GM23338 (cell line): ENCODE measurements at regions not wholly inside any gene's neighbourhood (a gene's known extent, or its start where the extent isn't known, plus 50 kb on each side); places are given as distances from the start of the nearest gene placed in this dataset.
A peak's percentile ranks its signal among the peaks of the same experiment; 100 is the strongest.

Experiments used
- ATAC-seq: fragments of 200-7000 bp; cut with Tn5 transposase; 3 replicates; pipeline ENCODE4 v1.9.1; 2020
- DNase-seq: peaks from one replicate; pipeline ENCODE4 v3.0.0-alpha.2; 2015; ENCODE audit warnings: low spot score
- H2AFZ ChIP-seq: fragments of 200-600 bp; sonication (generic); 2 replicates; pipeline ENCODE4 v1.8.0; 2016; ENCODE audit warnings: antibody characterized with exemption, mild to moderate bottlenecking, moderate library complexity
- H3F3A ChIP-seq: fragments of 200-600 bp; sonication (generic); replicated peaks from 2 replicates; pipeline ENCODE4 v1.8.0; 2017; ENCODE audit warnings: antibody characterized with exemption, mixed run types, low read depth
- H3K27ac ChIP-seq: fragments of 200-600 bp; sonication (generic); 2 replicates; pipeline ENCODE4 v1.6.1; 2016; ENCODE audit warnings: low read depth
- H3K27me3 ChIP-seq: fragments of 200-600 bp; sonication (generic); 2 replicates; pipeline ENCODE4 v1.8.0; 2016; ENCODE audit warnings: mild to moderate bottlenecking, mixed run types, moderate library complexity; ENCODE audit not compliant: insufficient read depth
- H3K36me3 ChIP-seq: fragments of 200-600 bp; sonication (generic); 2 replicates; pipeline ENCODE4 v1.8.0; 2016; ENCODE audit warnings: mild to moderate bottlenecking; ENCODE audit not compliant: insufficient read depth
- H3K4me1 ChIP-seq: fragments of 200-600 bp; sonication (generic); 2 replicates; pipeline ENCODE4 v1.8.0; 2016; ENCODE audit warnings: mild to moderate bottlenecking, moderate library complexity; ENCODE audit not compliant: insufficient read depth
- H3K4me2 ChIP-seq: fragments of 200-600 bp; sonication (generic); 2 replicates; pipeline ENCODE4 v1.7.1; 2017; ENCODE audit warnings: mixed run types
- H3K4me3 ChIP-seq: fragments of 200-600 bp; sonication (generic); 2 replicates; pipeline ENCODE4 v1.6.1; 2016; ENCODE audit warnings: mixed run types
- H3K79me2 ChIP-seq: fragments of 200-600 bp; sonication (generic); replicated peaks from 2 replicates; pipeline ENCODE4 v1.8.0; 2017; ENCODE audit warnings: mild to moderate bottlenecking; ENCODE audit not compliant: insufficient read depth
- H3K9me2 ChIP-seq: fragments of 200-600 bp; sonication (generic); 2 replicates; pipeline ENCODE4 v1.8.0; 2017; ENCODE audit not compliant: insufficient read depth
- H4K20me1 ChIP-seq: fragments of 200-600 bp; sonication (generic); replicated peaks from 2 replicates; pipeline ENCODE4 v1.8.0; 2017; ENCODE audit warnings: mild to moderate bottlenecking; ENCODE audit not compliant: insufficient read depth
- H3K27ac Mint-ChIP-seq: 2 replicates; pipeline ENCODE4 v1.8.0; 2020; ENCODE audit warnings: inconsistent platforms, mild to moderate bottlenecking, moderate library complexity, mixed read lengths
- H3K27me3 Mint-ChIP-seq: 3 replicates; pipeline ENCODE4 v1.8.0; 2022; ENCODE audit warnings: low read depth, mild to moderate bottlenecking, moderate library complexity, mixed read lengths, inconsistent platforms; ENCODE audit not compliant: insufficient read depth, poor library complexity
- H3K36me3 Mint-ChIP-seq: 3 replicates; pipeline ENCODE4 v1.8.0; 2021; ENCODE audit warnings: low read depth, mild to moderate bottlenecking, inconsistent platforms, moderate library complexity, mixed read lengths
- H3K4me1 Mint-ChIP-seq: 3 replicates; pipeline ENCODE4 v1.8.0; 2020; ENCODE audit warnings: mild to moderate bottlenecking, inconsistent platforms, mixed read lengths
- H3K4me3 Mint-ChIP-seq: 3 replicates; pipeline ENCODE4 v1.8.0; 2021; ENCODE audit warnings: moderate library complexity, mild to moderate bottlenecking, inconsistent platforms, mixed read lengths
- H3K9me3 Mint-ChIP-seq: 3 replicates; pipeline ENCODE4 v1.8.0; 2020; ENCODE audit warnings: moderate library complexity, mild to moderate bottlenecking, inconsistent platforms, mixed read lengths
- CREB1 ChIP-seq: fragments of 250-450 bp; sonication (Bioruptor Pico); IDR thresholded peaks from 2 replicates; pipeline ENCODE4 v1.5.0; 2020; ENCODE audit warnings: low read depth, mild to moderate bottlenecking, moderate library complexity
- EZH2phosphoT487 ChIP-seq: fragments of 200-600 bp; sonication (generic); IDR thresholded peaks from one replicate; pipeline ENCODE4 v1.8.1; 2018; ENCODE audit warnings: antibody characterized with exemption; ENCODE audit not compliant: unreplicated experiment
- JUNB ChIP-seq: IDR thresholded peaks from one replicate; pipeline ENCODE4 v1.6.1; 2016; ENCODE audit warnings: antibody characterized with exemption; ENCODE audit not compliant: unreplicated experiment
- NANOG ChIP-seq: IDR thresholded peaks from 2 replicates; pipeline ENCODE4 v1.6.1; 2016; ENCODE audit warnings: antibody characterized with exemption, borderline replicate concordance
- ZNF114 ChIP-seq: fragments of 250-450 bp; sonication (Bioruptor Pico); IDR thresholded peaks from 2 replicates; pipeline ENCODE4 v1.5.0; 2020; ENCODE audit warnings: mild to moderate bottlenecking, moderate library complexity
- ZNF331 ChIP-seq: fragments of 250-450 bp; sonication (Bioruptor Pico); IDR thresholded peaks from 2 replicates; pipeline ENCODE4 v1.5.0; 2020; ENCODE audit warnings: low read depth, mild to moderate bottlenecking, moderate library complexity
- TF ChIP-seq, protein P1 (sequence below), 2 experiments: fragments of 200-600 bp in 1 of 2; sonication (generic) in 1 of 2; conservative IDR thresholded peaks; 2 replicates each; pipeline versions ENCODE4 v1.5.1 to v1.6.1; 2016 to 2017; ENCODE audit warnings: antibody characterized with exemption in 2 of 2, low read depth in 2 of 2, mild to moderate bottlenecking in 2 of 2, moderate library complexity in 1 of 2
- TF ChIP-seq, protein P2 (sequence below): fragments of 250-450 bp; sonication (Bioruptor Pico); IDR thresholded peaks from 2 replicates; pipeline ENCODE4 v1.5.0; 2020; ENCODE audit warnings: mild to moderate bottlenecking, moderate library complexity

DNA sequence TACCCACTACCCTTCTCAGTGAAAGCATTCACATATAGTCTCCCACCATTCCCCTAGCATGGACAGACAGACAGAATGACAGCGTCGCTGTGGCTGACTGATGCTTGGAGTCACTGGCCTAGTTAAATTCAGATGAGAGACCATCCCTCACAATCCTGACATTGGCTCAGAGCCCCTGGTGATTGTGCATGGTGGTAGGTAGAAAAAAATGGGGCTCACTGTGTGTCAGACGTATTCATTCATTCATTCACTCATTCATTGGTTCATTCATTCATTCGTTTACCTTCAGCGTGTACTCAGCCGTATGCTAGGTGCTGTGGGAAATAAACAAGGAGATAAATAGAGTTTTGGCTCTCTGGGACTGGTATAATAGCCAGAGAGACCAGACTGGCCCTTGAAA lies 73.6 kb upstream of the CALM2 start:
- no peaks in the 10 kb centered on the region for H3K9me3 Mint-ChIP-seq
- H3K27ac Mint-ChIP-seq, result no peak overlapping the region
- ATAC-seq, result no peak
- Histone ChIP-seq H3K27ac (no peak overlapping the region), H4K20me1 (no peaks in the 10 kb centered on the region), H3K27me3 (no peaks in the 10 kb centered on the region), H3K79me2 (no peaks in the 10 kb centered on the region), H3F3A (no peaks in the 10 kb centered on the region; the same call in 1 of the 2 replicates), H3K9me2 (no peaks in the 10 kb centered on the region; the same call in 1 of the 2 replicates), H2AFZ (peak overlapping the region; percentile 94), H3K4me1 (no peaks in the 10 kb centered on the region), H3K4me2 (no peak overlapping the region), H3K4me3 (no peak overlapping the region), H3K36me3 (no peaks in the 10 kb centered on the region)
- H3K27me3 Mint-ChIP-seq, result peaks cover 1% of the 10 kb centered on the region
- no peaks in the 10 kb centered on the region for H3K36me3 Mint-ChIP-seq
- H3K4me3 Mint-ChIP-seq, result no peak overlapping the region
- H3K4me1 Mint-ChIP-seq, result peaks cover 14% of the 10 kb centered on the region
- no peak for TF ChIP-seq NANOG
- DNase-seq, result no peak

DNA sequence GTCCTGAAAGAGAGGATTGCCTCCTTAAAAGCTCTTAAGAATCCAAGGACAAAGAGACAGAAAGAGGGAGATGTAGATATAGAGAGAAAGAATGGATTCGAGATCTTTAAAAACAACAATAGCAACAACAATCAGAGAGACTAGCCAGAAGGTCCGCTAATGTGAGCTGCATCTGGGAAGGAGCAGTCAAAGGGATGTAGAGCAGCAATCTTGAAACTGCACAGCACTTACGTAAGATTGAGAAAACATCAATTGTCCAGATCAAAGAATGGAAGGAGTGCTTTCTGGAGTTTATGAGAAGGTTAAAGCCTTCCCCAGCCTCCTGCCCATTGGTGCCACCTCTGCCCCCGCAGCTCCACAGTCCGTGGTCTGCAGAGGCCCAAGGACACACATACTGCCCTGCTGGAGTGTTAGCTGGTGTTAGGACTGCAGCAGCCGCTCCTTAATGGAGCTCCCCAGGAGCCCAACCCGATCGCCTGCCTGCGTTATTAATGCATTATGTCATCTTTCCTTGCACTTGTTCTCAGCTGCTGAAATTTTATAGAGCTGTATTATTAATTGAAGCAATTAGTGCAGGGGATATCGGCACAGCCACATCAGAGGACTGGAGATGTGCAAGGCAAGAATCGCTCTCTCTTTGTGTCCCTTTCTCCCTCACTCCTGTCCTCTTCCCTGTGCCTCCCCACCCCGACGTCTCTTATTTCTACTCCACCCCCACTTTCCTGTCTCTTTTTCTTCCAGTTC lies 73.0 kb upstream of the CALM2 start:
- Histone ChIP-seq H2AFZ (peak overlapping the region; percentile 94), H3K27ac (no peak overlapping the region), H3F3A (no peaks in the 10 kb centered on the region), H3K4me2 (no peak overlapping the region), H3K36me3 (no peaks in the 10 kb centered on the region), H4K20me1 (no peaks in the 10 kb centered on the region), H3K79me2 (no peaks in the 10 kb centered on the region), H3K4me1 (no peaks in the 10 kb centered on the region), H3K9me2 (no peaks in the 10 kb centered on the region; the same call in 1 of the 2 replicates), H3K4me3 (no peak overlapping the region), H3K27me3 (no peaks in the 10 kb centered on the region)
- Mint-ChIP-seq H3K27ac (no peak overlapping the region), H3K4me3 (no peak overlapping the region), H3K4me1 (peaks cover 11% of the 10 kb centered on the region), H3K9me3 (no peaks in the 10 kb centered on the region), H3K36me3 (no peaks in the 10 kb centered on the region), H3K27me3 (no peaks in the 10 kb centered on the region)
- TF ChIP-seq CREB1 (CRISPR knock-in tag) (no peak), EZH2phosphoT487 (no peak), ZNF114 (no peak), ZNF331 (no peak), NANOG (no peak), JUNB (no peak)
- TF ChIP-seq, protein P1, sequence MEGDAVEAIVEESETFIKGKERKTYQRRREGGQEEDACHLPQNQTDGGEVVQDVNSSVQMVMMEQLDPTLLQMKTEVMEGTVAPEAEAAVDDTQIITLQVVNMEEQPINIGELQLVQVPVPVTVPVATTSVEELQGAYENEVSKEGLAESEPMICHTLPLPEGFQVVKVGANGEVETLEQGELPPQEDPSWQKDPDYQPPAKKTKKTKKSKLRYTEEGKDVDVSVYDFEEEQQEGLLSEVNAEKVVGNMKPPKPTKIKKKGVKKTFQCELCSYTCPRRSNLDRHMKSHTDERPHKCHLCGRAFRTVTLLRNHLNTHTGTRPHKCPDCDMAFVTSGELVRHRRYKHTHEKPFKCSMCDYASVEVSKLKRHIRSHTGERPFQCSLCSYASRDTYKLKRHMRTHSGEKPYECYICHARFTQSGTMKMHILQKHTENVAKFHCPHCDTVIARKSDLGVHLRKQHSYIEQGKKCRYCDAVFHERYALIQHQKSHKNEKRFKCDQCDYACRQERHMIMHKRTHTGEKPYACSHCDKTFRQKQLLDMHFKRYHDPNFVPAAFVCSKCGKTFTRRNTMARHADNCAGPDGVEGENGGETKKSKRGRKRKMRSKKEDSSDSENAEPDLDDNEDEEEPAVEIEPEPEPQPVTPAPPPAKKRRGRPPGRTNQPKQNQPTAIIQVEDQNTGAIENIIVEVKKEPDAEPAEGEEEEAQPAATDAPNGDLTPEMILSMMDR (conservative IDR thresholded peaks at IDR 0.05; ENCODE audit: low read depth in 2 of 2), result no peak
- TF ChIP-seq, protein P2, sequence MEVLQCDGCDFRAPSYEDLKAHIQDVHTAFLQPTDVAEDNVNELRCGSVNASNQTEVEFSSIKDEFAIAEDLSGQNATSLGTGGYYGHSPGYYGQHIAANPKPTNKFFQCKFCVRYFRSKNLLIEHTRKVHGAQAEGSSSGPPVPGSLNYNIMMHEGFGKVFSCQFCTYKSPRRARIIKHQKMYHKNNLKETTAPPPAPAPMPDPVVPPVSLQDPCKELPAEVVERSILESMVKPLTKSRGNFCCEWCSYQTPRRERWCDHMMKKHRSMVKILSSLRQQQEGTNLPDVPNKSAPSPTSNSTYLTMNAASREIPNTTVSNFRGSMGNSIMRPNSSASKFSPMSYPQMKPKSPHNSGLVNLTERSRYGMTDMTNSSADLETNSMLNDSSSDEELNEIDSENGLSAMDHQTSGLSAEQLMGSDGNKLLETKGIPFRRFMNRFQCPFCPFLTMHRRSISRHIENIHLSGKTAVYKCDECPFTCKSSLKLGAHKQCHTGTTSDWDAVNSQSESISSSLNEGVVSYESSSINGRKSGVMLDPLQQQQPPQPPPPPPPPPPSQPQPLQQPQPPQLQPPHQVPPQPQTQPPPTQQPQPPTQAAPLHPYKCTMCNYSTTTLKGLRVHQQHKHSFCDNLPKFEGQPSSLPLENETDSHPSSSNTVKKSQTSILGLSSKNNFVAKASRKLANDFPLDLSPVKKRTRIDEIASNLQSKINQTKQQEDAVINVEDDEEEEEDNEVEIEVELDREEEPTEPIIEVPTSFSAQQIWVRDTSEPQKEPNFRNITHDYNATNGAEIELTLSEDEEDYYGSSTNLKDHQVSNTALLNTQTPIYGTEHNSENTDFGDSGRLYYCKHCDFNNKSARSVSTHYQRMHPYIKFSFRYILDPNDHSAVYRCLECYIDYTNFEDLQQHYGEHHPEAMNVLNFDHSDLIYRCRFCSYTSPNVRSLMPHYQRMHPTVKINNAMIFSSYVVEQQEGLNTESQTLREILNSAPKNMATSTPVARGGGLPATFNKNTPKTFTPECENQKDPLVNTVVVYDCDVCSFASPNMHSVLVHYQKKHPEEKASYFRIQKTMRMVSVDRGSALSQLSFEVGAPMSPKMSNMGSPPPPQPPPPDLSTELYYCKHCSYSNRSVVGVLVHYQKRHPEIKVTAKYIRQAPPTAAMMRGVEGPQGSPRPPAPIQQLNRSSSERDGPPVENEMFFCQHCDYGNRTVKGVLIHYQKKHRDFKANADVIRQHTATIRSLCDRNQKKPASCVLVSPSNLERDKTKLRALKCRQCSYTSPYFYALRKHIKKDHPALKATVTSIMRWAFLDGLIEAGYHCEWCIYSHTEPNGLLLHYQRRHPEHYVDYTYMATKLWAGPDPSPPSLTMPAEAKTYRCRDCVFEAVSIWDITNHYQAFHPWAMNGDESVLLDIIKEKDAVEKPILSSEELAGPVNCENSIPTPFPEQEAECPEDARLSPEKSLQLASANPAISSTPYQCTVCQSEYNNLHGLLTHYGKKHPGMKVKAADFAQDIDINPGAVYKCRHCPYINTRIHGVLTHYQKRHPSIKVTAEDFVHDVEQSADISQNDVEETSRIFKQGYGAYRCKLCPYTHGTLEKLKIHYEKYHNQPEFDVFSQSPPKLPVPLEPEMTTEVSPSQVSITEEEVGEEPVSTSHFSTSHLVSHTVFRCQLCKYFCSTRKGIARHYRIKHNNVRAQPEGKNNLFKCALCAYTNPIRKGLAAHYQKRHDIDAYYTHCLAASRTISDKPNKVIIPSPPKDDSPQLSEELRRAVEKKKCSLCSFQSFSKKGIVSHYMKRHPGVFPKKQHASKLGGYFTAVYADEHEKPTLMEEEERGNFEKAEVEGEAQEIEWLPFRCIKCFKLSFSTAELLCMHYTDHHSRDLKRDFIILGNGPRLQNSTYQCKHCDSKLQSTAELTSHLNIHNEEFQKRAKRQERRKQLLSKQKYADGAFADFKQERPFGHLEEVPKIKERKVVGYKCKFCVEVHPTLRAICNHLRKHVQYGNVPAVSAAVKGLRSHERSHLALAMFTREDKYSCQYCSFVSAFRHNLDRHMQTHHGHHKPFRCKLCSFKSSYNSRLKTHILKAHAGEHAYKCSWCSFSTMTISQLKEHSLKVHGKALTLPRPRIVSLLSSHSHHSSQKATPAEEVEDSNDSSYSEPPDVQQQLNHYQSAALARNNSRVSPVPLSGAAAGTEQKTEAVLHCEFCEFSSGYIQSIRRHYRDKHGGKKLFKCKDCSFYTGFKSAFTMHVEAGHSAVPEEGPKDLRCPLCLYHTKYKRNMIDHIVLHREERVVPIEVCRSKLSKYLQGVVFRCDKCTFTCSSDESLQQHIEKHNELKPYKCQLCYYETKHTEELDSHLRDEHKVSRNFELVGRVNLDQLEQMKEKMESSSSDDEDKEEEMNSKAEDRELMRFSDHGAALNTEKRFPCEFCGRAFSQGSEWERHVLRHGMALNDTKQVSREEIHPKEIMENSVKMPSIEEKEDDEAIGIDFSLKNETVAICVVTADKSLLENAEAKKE (CRISPR knock-in tag), result no peak
- no peak for DNase-seq
- ATAC-seq, result peak; percentile 65
